KG1 (cell line): ENCODE measurements at regions not wholly inside any gene's neighbourhood (a gene's known extent, or its start where the extent isn't known, plus 50 kb on each side); places are given as distances from the start of the nearest gene placed in this dataset.

Source experiments
- DNase-seq: peaks from one replicate; lab custom pipeline; 2025; lab: John Stamatoyannopoulos, UW

DNA sequence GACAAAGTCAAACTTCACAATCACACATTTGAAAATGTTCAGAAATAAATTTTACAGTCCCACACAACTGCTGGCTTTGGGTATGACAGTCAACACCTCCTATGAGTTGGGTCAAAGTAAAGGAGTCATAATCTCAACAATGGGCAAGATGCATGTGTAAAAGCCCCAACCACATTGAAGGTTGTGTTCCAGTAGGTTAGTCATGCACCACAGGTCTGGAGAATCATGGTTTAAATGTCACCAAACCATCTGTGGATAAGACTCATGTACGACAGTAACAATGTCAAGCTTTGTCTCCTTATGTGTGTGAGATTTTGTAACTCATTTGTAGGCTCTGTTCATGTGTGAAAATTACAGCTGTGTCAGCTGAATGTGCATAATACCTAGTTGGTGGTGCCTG, 1065.7 kb upstream of the AMELY start:
- no peak for DNase-seq

DNA sequence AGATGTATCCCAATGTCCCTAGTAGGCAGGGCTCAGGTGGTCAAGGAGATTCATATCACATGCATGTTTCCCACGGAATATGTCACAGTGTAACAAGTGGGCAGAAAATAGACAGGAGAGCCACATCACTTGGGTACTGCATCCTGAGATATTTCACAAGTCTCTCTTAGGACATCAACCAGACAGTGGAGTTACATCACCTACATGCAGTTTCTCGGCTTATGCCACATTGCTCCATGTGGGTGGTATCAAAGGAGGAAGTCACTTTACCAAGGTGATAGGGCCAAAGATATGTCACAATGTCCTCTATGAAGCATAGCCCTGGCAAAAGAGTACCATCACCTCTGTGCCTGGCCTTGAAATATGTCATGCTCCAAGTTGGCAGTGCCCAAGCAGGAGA, 1056.7 kb upstream of the AMELY start:
- DNase-seq: no peak

DNA sequence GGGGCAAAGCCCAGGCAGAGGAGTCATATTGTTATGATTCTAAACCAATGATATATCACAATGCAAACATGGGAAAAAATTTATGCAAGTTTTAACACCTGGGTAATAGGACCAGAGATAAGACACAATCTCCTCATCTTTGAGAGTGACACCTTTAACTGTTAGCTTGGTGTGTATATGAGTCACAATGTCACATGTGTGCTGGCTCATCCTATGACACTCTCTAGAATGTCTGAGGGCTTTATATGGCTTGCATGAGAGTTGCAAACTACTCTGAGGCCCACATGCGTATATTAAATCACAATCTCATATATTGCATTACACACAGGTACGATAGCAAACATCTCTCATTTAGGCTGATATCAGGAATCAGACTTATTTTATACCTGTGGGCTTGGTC, 1055.4 kb upstream of the AMELY start:
- no peak for DNase-seq

DNA sequence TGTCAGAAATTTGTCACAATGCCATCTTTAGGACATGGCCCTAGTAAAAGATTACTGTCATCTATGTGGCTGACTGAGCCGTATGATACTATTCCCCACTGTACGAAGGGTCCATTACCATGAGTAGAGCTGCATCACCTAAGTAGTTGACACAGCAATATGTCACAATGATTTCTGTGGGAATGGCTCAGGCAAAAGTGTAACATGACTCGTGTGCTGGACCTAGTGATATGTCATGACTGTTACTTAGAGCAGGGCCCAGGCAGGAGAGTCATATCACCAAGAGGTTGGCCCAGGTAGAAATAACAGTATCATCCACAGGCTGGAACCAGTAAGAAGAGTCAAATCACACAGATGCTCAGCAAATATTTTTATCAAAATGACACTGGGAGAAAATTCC, 1051.8 kb upstream of the AMELY start:
- no peak for DNase-seq

DNA sequence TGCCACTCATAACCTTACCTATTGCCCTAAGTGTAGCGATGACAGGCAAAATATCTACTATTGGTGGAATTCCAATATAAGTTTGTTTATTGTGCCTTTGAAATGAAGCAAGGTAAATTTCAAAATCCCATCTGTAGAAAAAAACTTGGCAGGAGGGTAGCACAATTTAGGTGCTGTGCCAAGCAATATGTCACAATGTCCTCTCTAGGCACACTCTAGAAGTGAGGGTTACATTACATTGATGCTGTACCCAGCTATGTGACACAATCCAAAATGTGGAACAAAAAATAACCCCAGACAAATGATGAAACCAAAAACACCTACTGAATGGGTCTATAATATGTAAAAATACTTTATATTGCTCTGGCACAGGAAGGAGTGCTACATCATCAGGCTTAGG, 1050.8 kb upstream of the AMELY start:
- DNase-seq: no peak

DNA sequence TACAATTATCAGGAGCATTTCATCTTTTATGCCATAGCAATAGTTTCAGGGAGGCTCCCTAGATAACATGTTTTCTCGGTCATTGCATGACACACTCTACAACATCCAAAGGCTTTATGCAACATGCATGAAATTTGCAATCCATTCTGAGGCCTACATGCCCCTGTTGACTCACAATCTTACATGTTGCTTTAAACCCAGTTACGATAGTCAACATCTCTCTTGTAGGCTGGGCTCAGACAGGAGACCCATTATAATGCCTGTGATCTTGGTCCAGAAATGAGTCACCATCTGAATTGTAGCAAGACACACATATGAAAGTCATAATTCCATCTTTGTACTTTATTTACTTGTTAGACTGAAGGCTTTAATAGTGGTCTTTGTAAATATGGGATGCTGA, 1050.3 kb upstream of the AMELY start:
- DNase-seq: no peak

DNA sequence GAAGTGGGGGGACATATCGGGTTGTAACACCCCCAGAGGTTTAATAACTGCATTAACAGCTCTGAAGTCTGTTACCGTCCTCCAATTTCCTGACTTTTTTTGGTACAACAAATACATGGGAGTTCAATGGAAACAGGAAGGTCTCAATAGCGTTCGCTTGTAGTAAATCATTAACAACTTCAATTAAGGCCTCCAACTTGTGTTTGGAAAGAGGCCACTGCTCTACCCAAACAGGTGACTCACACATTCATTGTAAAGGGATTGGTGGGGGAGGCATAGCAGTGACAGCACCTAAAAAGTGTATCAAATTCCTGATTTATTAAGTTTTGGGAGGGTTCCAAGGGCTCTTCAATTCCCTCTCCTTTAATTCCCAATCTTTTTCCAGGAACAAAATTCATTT, 1046.2 kb upstream of the AMELY start:
- no peak for DNase-seq

DNA sequence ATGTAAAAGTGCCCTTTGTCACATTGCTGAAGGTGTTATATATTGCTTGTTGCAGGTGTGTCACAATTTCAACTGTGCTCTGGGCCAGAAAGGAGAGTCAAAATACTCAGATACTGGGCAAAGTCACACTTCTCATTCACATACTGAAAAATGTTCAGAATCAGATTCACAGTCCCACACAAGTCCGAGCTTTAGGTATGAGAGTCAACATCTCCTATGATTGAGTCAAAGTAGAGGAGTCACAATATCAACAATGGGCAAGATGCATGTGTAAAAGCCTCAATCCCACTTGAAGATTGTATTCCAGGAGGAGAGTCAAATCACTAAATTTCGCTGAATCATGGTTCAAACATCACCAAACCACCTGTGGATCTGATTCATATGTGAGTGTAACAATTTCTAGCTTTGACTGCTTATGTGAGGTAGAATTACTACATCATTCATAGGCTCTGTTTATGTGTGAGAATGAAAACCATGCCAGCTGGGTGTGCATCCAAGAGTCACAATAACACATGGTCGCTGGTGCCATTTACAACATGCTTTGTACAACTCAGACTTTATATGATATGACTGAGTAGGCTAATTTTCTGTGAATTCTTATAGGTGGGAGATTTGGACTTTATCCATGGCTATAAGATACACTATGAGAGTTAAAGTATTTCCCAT, 1039.8 kb upstream of the AMELY start:
- no peak for DNase-seq

DNA sequence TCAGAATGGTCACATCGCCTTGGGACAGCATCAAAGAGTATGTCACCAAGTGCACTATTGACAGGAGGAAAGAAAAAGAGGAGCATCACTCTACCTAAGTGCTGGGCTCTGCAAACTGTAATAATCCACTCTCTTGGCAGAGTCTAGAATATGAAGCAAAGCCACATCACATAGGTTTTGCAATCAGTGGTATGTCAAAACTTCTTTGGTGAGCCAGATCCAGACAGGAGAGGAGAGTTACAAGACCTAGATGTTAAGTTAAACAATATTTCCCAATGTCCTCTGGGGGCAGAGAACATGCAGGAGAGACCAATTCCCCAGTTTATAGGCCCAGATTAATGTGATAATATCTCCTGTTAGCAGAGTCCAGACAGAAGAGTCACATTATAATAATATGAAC, 1032.6 kb upstream of the AMELY start:
- no peak for DNase-seq

DNA sequence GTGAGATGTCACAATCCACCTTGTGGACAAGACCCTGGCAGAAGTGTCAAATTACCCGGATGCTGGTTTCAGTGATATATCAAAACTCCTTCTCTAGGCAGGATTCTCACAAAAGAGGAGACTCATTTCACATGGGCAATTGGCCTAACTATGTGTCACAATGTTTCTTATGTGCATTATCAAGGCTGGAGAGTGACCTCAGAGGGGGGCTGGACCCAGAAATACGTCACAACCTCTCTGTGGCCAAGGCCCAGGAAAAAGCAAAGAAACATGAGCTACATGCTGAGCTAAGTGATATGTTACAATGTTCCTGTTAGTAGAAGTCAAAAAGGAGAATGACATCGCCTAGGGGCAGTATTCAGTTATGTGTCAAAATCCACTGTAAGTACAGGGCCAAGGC, 1031.2 kb upstream of the AMELY start:
- no peak for DNase-seq

DNA sequence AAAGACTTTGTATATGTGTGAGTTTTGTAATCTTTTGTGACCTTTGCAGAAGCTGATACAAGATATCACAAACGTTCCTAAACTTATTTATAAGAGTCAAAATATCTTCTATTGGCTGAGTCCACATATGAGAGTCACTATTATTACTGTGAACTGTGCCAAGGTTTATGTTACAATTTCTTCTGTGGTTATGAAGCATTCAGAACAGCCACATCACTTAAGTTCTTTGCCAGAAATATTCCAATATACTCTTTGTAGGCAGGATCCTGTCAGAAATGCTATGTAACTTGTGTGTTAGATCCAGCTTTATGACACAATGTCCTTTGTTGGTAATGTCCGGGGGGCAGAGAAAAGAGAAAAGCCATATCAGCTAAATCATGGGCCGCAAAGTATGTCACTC, 1030.3 kb upstream of the AMELY start:
- no peak for DNase-seq

DNA sequence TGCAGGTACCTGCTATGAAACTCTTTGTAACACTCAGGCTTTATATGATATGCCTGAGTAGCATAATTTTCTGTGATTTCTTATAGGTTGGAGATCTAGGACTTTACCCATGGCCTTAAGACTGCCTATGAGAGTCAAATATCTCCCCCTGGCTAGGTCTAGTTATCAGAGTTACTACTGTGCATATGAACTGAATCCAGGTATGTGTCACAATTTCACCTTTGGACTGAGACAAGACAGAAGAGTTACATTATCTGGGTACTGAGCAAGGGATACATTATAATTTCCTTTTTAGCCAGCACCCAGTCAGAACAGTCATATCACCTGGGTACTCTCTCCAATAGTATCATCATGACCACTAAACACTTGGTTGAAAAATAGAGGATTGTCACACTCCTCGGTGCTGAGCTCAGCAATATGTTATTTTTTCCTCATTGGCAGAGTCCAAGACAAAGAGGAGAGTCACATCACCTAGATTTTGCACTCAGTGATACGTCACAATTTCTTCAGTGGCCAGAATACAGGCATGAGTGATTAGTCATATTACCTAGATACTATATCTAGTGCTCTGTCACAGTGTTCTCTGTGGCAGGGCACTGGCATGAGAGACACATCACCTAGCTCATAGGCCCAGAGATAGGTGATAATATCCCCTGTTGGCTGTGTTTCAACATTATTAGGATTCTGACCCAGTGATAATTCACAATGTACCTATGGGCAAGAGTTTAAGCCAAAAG, 1027.6 kb upstream of the AMELY start:
- no peak for DNase-seq

DNA sequence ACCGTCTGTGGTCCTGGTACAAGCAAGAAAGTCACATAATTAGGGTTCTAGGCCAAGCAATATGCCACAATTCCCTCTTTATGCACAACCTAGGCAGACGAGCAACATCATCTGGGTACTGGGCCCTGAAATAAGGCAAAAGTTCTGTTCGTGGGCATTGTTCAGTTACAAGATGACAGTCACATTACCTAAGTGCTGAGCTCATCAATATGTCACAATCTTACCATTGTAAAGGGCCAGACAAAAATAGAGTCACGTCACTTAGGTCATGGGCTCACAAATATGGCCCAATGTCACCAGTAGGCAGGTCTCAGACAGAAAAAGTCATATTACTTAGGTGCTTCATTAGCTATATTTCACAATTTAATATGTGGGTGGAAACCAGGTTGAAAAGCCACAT, 1025.3 kb upstream of the AMELY start:
- DNase-seq: no peak

DNA sequence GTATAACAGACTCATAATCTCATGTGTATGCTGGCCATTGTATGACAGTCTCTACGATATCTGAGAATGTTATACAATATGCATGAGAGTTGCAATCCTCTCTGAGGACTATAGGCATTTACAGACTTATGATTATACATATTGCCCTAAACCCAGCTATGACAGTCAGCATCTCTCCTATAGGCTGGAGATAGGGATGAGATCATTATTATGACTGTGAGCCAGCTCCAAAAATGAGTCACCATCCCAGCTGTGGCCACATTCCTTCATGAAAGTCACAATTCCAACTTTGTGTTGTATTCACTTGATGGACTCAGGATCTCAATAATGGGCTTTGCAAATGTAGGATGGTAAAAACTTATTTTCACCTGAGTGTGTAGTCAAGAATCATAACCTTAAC, 1024.5 kb upstream of the AMELY start:
- DNase-seq: no peak

DNA sequence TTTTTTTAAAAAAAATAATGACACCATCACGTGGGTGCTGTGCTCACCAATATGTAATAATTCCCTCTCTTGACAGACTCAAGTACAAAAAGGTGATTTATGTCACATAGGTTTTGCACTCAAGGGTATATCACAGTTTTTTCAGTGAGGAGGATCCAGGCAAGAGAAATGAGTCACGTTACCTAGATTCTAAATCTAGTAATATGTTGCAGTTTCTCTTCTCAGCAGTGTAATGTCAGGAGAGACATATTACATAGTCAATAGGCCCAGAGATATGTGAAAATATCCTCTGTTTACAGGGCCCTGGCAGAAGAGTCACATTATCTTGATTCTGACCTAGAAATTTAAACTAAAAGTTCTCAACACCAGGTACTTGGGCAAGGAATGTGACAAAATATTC, 1024.1 kb upstream of the AMELY start:
- no peak for DNase-seq

DNA sequence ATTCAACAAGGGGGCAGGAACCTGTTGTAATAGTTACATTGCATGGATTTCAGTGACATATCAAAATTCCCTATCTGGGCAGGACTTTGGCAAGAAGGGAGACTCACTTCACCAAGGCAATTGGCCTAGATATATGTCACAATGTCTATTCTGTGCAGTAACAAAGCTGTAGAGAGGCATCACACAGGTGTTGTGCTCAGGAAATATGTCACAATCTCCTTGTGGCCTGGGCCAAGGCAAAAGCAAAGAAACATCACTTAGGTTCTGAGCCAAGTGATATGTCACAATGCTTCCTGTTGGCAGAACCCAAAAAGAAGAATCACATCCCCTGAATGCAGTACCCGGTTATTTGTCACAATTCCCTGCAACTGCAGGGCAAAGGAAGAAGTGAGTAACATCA, 1020.9 kb upstream of the AMELY start:
- no peak for DNase-seq

DNA sequence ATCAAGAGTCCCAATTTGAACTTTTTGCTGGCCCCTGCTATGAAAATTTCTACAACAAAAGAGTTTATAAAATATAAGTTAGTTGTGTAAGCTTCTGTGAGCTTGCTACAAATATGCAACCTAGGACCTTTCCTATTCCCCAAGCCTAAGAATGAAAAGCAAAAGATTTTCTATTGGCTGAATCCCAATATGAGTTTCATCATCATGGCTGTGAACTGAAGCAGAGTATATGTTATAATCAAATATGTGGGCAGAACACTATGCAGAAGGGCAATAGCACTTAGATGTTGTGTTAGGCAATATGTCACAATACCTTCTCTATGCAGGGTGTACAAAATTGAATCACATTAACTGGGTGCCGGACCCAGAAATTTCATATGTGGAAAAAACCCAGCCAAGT, 1018.3 kb upstream of the AMELY start:
- DNase-seq: no peak

DNA sequence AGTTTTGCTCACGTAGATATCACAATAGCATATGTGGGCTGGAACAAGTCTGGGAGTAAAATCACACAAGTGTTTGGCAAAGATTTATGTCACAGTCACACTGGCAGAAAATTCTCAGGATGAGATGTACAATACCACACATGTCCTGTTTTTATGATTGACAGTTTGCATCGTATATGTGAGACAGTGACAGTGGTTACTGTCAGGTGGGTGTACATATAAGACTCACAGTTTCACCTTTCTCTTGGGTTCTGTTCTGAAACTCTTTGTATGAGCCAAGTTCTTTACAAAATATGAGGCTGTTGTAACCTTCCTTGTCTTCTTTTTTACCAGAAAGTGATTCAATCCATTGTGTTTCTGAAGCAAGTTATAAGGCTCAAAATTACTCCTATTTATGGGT, 1012.5 kb upstream of the AMELY start:
- no peak for DNase-seq

DNA sequence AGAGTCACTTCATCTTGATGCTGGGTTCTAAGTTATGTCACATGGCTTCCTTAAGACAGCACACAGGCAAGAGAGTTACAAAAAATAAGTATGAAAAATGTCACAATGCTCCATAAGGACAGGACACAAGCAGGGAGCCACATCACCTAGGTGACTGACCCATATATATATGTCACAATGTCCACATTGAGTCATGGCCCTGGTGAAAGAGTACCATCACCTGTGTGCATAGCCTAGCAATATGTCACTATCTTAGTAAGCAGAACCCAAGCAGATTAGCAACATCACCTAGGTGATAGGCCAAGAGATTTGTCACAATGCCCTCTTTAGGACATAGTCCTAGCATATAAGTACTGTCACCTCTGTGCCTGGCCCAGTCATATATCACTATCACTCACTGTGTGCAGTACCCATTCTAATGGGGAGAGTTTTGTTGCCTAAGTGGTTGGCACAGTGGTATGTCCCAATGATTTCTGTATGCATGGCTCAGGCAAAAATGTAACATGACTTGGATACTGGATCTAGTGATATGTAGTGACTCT, 1012.0 kb upstream of the AMELY start:
- DNase-seq: no peak

DNA sequence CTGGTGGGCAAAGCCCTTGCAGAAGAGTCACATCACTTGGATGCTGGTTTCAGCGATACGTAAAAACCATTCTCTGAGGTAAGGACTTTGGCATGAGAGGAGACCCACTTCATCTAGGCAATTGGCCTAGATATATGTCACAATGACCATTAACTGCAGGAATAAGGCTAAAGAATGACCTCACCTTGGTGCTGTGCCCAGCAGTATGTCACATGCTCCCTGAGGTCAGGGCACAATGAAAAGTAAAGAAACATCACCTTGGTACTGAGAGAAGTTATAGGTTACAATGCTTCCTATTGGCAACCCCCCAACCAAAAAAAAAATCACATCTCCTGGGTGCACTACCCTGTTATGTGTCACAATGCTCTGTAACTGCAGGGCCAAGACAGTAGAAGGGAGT, 1008.8 kb upstream of the AMELY start:
- DNase-seq: no peak

DNA sequence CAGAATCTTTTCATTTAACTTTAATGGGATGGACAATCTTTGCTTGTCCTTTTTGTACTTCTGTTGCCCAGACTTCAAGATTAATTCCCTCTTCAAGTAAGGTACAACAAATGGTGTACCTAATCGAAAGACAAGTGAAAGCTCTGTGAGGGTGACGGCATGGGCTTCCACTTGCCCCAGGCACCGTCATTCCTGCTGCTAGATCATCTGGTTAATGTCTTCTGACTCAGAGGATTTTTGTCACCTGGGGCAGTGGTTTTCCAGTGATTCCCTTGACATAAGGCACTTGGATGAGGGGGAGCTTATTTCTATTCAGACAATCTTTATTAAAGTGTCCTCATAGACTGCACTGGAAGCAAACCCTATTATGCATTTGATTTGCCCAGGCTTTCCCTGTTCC, 977.0 kb upstream of the AMELY start:
- DNase-seq: no peak

DNA sequence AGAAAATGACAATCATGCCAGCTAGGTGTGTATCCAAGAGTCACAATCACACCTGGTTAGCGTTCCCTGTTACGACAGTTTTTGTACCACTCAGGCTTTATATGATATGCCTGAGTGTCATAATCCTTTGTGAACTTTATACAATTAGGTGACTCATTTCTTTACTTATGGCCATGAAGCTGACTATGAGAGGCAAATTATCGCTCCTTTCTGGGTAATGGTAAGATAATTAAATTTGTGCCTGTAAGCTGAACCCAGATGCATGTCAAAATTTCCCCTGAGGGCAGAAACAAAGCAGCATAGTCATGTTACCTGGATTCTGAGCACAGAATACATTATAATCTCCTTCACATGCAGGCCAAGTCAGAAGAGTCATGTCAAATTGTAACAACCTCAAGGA, 970.1 kb upstream of the AMELY start:
- no peak for DNase-seq

DNA sequence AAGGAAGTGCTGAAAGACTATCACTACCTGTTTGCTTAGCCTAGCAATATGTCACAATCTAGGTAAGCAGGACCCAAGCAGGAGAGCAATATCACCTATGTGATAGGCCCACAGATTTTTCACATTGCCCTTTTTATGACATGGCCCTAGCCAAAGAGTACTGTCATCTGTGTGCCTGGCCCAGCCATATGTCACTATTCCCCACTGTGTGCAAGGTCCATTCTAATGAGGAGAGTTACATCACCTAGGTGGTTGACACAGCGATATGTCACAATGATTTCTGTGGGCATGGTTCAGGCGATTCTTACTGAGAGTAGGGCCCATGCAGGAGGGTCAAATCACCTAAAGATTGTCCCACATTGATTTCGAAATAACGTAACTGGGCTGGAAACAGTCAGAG, 967.7 kb upstream of the AMELY start:
- DNase-seq: no peak

DNA sequence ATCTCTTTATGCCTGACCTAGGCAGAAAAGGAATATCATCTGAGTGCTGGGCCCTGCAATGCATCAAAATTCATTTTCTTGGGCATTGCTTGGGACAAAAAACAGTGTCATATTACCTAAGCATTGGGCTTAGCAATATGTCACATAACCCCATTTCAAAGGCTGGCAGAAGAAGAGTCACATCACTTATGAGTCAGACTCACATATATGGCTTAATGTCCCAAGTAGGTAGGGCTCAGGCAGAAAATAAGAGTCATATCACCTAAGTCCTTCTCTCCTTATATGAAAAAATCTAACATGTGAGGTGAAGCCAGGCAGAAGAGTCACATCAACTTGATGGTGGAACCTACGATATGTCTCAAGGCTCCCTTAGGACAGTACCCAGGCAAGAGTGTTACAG, 967.2 kb upstream of the AMELY start:
- no peak for DNase-seq
